LNCaP clone FGC (cell line): ENCODE measurements at regions not wholly inside any gene's neighbourhood (a gene's known extent, or its start where the extent isn't known, plus 50 kb on each side); places are given as distances from the start of the nearest gene placed in this dataset.
A peak's percentile ranks its signal among the peaks of the same experiment; 100 is the strongest.
"Not testable (repeated sequence)": the region's sequence is repeated elsewhere in the genome, so short reads cannot be mapped to it uniquely, and the experiment has no call there.

Source experiments
- DNase-seq: peaks from one replicate; pipeline ENCODE4 v3.0.0-alpha.2; 2011; ENCODE audit warnings: low read depth
- H3K4me3 ChIP-seq: 2 replicates; pipeline ENCODE4 v1.5.1; 2011; ENCODE audit warnings: mild to moderate bottlenecking, low read depth, low read length, control low read depth
- TF ChIP-seq, protein P1 (sequence below): IDR thresholded peaks from 2 replicates; pipeline ENCODE4 v1.5.1; 2012; ENCODE audit warnings: mild to moderate bottlenecking; ENCODE audit not compliant: control insufficient read depth, insufficient read depth; ENCODE audit errors: extremely low read depth

GRCh38 chr19:33866696-33867095, 70.0 kb downstream of the KCTD15 start:
- no peak for DNase-seq
- TF ChIP-seq, protein P1, sequence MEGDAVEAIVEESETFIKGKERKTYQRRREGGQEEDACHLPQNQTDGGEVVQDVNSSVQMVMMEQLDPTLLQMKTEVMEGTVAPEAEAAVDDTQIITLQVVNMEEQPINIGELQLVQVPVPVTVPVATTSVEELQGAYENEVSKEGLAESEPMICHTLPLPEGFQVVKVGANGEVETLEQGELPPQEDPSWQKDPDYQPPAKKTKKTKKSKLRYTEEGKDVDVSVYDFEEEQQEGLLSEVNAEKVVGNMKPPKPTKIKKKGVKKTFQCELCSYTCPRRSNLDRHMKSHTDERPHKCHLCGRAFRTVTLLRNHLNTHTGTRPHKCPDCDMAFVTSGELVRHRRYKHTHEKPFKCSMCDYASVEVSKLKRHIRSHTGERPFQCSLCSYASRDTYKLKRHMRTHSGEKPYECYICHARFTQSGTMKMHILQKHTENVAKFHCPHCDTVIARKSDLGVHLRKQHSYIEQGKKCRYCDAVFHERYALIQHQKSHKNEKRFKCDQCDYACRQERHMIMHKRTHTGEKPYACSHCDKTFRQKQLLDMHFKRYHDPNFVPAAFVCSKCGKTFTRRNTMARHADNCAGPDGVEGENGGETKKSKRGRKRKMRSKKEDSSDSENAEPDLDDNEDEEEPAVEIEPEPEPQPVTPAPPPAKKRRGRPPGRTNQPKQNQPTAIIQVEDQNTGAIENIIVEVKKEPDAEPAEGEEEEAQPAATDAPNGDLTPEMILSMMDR = no peak
- no peak overlapping the region for H3K4me3 ChIP-seq

DNA sequence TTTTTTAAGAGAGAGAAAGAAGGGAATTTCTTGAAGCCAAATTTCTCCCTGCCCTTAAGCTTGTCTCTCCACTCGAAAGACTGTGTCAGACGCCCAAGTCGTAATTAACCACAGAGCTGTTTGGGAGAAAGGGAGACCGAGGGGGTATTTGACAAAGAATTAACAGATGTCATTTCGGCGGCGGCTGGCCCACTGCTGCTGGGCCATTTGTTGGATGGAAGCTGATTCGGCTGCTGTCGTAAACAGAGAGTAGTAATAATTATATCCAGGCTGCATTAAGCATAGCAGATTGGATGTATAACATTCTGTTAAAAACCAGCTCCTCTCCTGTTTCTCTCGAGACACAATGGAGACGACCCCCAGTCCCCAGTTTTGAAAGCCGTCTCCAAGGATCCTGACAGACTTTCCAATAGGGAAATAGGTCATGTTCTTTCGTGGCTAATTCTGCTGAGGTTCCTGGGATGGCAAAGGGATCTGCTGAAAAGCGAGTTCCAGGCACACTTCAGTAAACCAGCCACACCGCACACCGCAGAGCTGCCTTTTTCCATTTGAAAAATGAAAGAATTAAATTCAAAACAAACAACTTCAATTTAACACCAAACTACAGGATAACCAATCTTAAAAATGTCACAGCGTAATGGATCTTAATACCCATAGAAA, 71.5 kb downstream of the KCTD15 start:
- no peak overlapping the region for H3K4me3 ChIP-seq
- TF ChIP-seq, protein P1 = no peak
- no peak for DNase-seq

DNA sequence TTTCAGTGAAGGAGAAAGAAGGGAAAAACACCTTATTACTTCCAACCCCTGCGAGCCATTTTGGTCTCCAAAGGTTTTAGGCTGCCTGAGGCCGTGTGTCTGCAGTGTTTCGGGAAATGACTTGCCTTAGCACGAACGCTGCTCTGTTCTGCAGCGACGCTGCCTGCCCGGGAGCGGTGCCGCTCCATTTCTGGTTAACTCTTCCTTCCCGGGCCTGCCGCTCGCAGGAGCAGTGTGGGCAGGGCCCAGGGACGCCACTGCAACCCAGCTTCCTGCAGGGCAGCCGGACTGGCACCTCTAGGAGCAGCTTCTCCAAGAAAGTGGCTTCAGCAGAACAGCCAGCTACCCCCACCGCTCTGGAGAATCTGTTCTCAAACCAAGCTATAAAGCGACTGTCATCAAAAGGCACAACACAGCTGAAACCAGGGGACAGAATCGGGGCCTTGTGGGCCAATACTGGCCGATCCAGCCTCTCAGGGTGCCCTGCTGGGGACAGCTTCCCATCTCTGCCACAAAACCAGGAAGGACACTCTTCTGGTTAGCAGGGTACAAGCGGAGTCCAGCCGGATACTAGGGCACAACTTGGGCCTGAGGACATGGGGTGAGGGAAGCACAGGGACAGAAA, 72.2 kb downstream of the KCTD15 start:
- H3K4me3 ChIP-seq = no peak overlapping the region
- no peak for DNase-seq
- TF ChIP-seq, protein P1 = peak; percentile 8; the same call in 1 of the 2 replicates

GRCh38 chr19:33870298-33870932, 73.7 kb downstream of the KCTD15 start:
- DNase-seq, H3K4me3 ChIP-seq: not testable (repeated sequence)

DNA sequence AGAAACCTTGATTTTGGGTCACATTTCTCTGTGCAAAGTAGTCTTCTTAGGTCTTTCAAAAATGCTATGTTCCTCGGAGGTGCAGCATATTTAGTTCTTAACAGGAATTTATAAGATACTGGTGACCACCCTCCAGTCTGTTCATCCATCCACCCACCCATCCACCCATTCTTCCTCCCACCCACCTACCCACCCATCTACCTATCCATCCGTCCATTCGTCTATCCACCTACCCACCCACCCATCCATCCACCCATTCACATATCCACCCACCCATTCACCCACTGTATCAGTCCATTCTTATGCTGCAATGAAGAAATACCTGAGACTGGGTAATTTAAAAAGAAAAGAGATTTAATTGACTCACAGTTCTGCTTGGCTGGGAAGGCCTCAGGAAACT, 74.9 kb downstream of the KCTD15 start:
- no peak overlapping the region for H3K4me3 ChIP-seq
- TF ChIP-seq, protein P1 = no peak
- no peak for DNase-seq

DNA sequence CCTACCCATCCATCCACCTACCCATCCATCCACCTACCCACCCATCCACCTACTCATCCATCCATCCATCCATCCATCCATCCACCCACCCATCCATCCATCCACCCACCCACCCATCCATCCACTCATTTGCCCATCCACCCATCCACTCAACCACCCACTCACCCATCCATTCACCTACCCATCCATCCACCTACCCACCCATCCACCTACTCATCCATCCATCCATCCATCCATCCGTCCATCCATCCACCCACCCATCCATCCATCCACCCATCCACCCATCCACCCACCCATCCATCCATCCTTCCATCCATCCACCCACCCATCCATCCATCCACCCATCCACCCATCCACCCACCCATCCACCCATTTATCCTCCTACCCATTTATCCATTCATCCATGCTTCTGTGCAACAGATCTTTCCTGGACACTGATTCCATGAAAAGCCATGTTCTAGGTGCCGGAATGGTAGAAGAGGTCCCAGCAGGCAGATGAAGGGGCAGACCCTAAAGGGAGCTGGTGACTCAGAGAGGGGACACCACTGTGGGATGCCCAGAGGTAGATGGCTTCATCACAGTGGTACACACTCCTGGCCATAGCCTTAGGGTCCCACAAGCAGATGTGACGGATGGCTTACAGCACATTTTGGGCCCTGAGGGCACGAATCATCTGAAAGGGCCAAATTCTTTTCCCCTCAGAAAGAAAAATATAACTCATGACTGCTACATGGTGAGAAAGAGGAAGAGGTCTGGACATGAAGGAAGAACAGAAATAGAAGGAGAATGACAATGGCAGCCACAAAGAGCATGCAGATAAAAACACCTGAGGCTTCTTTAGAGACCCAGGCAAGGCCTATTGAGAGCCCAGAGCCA, 76.0 kb downstream of the KCTD15 start:
- TF ChIP-seq, protein P1 = no peak
- no peak for DNase-seq
- H3K4me3 ChIP-seq = no peak overlapping the region

DNA sequence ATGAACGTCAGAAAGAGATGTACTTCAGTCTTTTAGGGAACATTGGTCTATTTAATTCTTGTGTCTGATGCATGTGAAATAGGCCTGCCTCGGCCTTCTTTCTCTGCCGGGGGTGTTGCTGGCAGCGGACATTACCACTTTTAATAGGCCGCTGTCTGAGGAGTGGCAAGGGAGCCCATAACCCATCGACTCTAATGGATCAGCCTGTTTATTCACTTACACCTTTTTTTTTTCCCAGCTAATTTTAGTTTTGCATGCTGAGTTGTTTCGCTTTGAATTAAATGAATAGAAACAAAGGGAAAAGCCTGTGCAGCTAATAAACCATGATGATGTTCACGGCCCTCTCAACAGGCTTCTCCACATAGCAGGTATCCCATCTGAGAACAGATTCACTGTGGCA, 78.4 kb downstream of the KCTD15 start:
- no peak for DNase-seq
- TF ChIP-seq, protein P1 = no peak
- no peak overlapping the region for H3K4me3 ChIP-seq
